DMS114 treated with DMSO at 0.1 percent for 48 hours (cell line): ENCODE measurements at regions not wholly inside any gene's neighbourhood (a gene's known extent, or its start where the extent isn't known, plus 50 kb on each side); places are given as distances from the start of the nearest gene placed in this dataset.

Source experiments
- DNase-seq: peaks from one replicate; lab custom pipeline; 2025; ENCODE audit not compliant: unreplicated experiment; lab: John Stamatoyannopoulos, UW

DNA sequence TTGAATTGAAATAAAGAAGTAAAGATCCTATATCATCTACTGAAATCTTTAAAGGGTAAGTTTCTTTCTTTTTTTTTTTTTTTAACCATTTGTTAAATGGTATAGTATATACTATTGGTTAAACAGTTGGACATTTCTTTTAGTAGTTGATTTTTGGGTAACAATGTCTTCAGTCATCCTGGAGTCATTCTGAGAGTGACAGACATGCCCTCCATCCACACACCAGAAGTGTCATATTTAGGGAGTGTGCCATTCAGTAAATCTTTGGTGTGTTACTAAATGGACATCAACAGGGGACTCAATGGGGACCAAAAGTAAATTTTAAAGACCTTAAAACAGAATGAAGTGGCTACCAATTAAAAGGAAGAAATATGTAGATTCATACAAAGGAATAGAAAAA lies 50.8 kb upstream of the SLC39A10 start:
- DNase-seq = no peak

GRCh38 chr2:195604706-195605105 lies 52.3 kb upstream of the SLC39A10 start:
- no peak for DNase-seq

GRCh38 chr2:195603998-195604397 lies 53.0 kb upstream of the SLC39A10 start:
- DNase-seq = no peak

- no peak for DNase-seq
Measured at GRCh38 chr2:195603408-195603807, 53.6 kb upstream of the SLC39A10 start.

DNA sequence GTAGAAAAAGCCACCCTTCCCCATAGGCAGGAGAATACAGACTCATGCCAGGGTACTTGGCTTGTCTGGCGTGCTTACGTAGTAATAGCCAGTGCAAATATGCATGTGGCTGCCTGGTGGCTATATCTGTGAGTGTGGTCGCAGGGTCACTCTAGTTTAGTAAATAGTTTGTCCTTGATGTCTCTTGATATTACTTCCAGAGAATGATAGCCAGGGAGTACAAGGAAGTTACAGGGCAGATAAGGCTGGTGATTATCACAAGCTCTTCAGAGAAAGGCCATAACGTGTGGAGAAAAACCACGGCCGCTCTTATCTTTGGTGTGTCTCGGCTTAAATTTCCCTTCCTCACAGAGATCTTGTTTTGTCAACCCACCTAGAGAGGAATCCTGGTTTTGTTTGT lies 54.3 kb upstream of the SLC39A10 start:
- DNase-seq = no peak

DNA sequence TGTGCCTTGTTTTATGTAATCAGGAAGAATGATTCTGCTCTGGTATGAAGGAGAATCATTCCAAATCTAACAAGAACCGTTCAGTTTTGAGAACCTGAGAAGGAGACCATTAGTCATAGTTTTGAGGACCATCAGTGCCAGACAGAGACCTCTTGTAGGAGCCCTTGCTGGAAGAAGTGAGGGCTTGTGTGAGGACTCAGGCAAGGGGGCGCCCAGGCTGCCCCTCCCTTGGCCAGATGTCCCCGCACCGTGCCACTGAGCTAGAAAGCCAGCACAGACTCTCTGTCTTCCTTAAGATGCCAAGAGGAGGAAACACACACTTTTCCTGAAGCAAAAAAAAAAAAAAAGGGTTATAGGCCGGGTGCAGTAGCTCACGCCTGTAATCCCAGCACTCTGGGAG lies 55.7 kb upstream of the SLC39A10 start:
- no peak for DNase-seq

DNA sequence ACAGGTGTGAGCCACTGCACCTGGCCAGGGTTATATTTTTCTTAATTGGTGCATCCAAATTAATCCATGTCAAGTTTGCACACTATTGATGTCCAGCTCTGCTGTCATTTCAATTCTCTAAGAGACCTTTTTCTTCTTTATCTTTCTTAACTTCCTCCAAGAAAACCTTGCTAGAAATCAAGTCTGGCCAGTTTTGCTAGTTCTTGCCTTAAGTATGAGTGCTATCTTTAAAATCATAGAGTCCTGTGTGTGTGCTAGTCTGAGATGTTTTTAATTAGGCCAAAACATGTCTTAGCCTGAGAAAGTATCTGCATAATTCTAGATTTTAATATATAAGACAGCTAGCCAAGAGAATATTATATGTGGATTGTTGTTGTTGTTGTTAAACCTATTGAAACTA lies 56.2 kb upstream of the SLC39A10 start:
- no peak for DNase-seq

DNA sequence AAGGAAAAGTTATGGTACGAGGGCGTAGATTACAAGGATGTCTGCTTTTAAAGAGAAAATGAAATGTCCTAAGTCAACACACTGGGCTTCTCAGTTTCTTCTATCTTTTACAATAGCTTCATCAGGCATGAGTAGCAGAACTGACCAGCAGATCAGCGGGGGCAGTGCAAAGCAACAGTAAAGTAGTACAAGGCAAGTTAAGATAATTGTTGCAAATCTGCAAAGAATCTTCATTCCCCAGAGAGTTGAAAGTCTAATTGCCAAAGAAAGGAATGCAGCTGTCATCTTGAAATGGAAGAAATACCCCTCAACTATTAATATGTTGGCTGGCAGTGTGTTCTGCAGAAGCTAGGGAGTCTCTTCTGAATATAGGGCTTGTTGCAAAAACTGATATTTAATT lies 60.2 kb upstream of the SLC39A10 start:
- DNase-seq = no peak

DNA sequence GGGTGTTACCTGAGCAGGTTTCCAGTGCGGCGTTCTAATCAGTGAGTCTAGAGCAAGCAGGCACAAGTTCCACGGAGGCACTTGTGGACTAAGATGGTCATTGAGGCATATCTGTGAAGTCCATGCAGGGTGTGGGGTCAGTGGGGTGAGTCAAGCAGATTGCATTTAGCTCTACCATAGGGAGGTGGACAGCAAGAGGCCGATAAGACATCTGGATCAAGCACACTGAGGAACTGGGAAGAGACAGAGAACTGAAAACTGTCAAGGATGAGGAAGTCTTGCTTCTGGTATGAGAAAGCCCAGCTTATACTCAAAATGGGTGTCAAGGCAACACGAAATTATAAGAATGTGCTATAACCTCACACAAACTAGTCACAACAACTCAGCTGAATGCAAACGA lies 61.2 kb upstream of the SLC39A10 start:
- no peak for DNase-seq

DNA sequence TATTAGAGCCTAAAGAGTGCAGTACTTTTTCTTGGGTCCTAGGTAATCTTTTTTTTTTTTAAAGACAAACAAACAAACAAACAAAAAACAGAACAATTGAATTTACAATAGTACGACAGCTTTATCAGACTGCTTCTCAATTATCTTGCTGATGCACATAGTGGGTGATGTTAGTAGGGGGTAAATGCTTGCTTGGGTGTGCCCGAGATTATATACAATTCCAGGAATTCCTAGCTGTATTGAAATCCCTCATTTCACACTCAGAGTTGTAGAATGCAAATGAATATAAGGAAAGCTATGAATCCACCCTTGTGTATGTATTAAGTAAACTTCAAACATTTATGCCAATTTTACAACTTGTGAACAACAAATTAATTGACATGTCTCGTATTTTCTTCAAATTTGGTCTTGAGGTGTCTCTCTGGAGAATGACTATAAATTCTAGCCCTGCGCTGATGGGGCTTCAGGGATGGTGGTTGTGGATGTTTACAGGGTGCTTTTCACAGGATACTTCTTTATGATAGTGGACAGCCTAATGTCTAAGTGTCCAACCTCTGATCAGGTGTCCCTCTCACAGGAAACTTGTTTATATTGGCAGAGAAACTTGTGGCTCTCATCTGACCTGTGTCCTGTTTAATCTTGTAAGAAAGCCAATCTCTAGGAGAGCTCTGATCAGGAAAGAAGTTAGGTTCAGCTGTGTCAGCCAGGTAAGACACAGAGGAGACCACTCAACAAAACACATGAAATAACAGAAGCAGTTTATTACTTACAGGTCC lies 61.9 kb upstream of the SLC39A10 start:
- no peak for DNase-seq

- DNase-seq = no peak
Measured at GRCh38 chr2:195594248-195594647, 62.8 kb upstream of the SLC39A10 start.

GRCh38 chr2:195592105-195592504 lies 64.9 kb upstream of the SLC39A10 start:
- no peak for DNase-seq

- DNase-seq = no peak
Measured at GRCh38 chr2:195590861-195591205, 66.2 kb upstream of the SLC39A10 start.

DNA sequence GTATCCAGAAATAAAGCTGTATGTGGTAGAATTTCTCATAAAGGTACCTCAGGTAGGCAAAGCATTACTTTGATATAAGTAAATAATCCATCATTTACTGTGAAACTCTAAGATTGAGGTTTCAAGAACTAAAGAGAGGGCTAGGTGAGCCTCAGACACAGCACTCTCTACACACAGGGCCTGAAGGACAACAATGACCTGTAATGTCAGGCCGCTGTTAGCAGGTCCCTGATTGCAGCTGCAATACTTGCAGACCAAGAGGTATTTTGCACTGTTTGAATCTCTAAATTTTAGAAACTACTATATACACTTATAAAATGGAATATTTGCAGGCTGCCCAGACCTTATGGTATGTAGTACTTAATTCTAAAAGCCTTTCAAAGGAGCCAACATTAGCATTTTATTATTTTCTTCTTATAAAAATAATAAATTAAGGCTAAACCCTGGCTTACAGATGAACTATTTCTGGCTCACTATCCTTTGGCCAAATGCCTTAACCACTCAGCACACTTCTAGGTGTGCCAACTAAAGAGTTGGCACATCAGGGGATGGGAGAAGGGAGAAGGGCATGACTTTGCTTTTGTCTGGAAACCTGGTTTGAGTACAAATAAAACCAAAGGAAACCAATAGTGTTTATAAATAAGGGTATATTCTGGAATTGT lies 66.7 kb upstream of the SLC39A10 start:
- no peak for DNase-seq

DNA sequence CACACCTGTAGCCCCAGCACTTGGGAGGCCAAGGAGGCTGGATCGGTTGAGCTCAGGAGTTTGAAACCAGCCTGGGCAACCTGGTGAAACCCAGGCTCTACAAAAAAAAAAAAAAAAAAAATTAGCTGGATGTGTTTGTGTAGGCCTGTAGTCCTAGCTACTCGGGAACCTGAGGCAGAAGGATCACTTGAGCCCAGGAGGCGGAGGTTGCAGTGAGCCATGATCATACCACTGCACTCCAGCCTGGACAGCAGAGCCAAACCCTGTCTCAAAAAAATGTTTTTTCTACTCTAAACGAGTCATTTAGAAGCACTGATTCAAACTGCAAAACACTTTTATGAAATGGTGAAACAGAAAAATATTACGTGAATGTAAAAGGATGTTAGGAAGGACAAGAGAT lies 69.1 kb upstream of the SLC39A10 start:
- no peak for DNase-seq

DNA sequence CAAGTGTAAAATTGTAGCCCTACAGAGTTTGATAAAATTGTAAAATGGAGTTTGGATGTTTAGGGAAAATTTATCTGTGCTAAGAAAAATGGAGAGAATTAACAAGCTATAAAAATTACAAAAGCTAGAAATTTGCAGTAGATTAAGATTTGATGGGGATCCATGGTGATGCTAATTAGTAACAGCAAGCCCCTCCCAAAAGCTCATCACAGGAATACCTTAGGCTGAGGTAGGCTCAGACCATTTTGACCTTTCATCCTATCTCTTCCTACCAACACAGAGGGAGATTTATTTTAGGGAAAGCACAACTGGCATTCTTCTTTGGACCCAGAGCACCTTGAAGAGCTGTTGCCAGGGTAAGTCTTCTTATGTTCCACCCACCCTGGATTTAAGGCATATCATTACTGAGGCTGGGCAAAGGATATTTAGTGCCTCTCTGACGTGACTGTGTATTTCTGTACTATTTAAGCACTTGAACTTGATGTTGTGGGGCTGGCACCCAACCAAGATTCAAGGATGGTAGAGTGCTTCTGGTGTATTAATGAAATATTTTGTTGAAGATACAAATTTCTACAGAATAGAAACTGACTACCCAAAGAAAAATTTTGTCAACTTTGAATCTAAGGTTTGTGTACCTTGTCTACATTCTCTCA lies 70.8 kb upstream of the SLC39A10 start:
- DNase-seq = no peak

GRCh38 chr2:195582188-195582587 lies 74.8 kb upstream of the SLC39A10 start:
- DNase-seq = no peak

- DNase-seq = no peak
Measured at GRCh38 chr2:195579776-195580555, 77.1 kb upstream of the SLC39A10 start.

GRCh38 chr2:195575879-195576401 lies 81.1 kb upstream of the SLC39A10 start:
- DNase-seq = no peak

DNA sequence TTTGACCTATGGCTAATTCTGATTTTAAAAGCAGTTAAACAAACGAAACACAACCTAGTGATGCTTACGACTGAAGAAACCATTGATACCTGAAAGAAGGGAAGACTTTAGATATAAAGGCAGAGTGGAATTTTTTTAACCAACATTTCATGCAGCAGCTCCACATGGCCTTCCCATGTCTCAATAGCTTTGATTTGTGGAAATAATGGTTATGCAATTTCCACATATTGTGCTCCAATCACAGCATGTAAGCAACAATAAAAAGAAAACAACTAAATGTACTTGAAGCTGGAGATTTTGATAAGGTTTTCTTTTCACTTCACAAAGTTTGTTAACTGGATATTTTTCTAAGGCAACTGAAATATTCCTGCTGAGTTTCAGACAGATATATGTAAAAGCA lies 82.0 kb upstream of the SLC39A10 start:
- no peak for DNase-seq

DNA sequence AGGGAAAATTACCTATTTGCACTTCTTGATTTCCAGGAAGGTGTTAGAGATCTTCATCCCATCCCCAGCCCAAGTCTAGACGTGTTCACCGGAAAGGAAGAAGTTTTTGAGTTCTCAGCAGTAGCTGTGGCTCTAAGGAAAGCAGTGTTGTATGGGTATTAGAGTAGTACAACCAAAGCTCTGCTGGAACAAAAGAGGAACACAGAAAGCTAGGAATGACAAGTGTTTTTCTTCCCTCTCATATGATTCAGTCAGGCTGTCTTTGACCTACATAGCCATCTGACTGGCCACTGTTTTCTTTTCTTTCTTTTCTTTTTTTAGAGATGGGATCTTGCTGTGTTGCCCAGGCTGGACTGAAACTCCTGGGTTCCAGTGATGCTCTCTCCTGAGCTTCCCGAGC lies 82.7 kb upstream of the SLC39A10 start:
- no peak for DNase-seq
